Raji (cell line): ENCODE measurements at regions not wholly inside any gene's neighbourhood (a gene's known extent, or its start where the extent isn't known, plus 50 kb on each side); places are given as distances from the start of the nearest gene placed in this dataset.

Experiments used
- POLR2A ChIP-seq: IDR thresholded peaks from 2 replicates; pipeline ENCODE4 v1.6.1; 2011; ENCODE audit warnings: low read depth, low read length, control low read depth; ENCODE audit not compliant: insufficient read depth

GRCh38 chr22:48093981-48094380 lies 1331.5 kb downstream of the TBC1D22A start:
- TF ChIP-seq POLR2A, result no peak

DNA sequence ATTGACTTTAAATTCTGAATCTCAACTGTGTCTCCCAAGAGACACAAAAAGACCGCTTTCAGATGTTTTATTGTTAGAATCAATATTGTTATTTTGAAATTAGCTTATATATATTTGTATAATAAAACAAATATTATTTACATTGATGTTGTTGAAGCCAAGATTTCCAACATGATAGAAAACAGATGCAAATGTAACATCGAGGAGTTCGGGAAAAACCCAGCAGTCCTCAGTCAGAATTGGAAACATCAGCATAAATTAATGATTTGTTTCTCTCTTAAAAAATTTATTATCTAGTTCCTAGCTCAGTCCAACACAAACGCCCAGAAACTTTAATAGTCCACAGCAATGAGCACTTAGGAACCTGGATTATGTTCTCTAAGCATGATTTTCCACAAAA lies 1330.4 kb downstream of the TBC1D22A start:
- no peak for TF ChIP-seq POLR2A

- TF ChIP-seq POLR2A, result no peak
Observed at GRCh38 chr22:48091656-48092223, 1329.3 kb downstream of the TBC1D22A start.

DNA sequence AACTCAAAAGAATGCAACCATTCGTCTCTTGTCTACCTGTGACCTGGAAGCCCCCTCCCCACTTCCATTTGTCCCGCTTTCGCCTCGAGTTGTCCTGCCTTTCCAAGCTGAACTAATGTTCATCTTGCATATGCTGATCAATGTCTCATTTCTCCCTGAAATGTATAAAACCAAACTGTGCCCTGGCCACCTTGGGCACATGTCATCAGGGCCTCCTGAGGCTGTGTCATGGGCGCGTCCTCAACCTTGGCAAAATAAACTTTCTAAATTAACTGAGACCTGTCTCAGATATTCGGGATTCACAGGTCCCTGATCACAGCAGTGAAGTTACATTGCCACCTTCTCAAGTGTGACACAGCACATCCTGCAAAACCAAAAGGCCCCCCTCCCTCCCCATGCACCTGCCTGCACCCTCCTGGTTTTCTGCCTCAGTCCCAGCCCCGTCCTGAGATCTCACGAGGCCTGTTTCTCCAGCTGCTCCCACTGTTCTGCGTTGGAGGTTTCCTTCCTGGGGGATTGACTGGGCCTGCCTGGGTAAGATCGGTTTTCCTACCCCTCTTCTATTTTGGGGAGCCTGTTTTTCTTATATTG lies 1328.7 kb downstream of the TBC1D22A start:
- TF ChIP-seq POLR2A, result no peak

GRCh38 chr22:48090332-48090672 lies 1327.9 kb downstream of the TBC1D22A start:
- TF ChIP-seq POLR2A, result no peak

DNA sequence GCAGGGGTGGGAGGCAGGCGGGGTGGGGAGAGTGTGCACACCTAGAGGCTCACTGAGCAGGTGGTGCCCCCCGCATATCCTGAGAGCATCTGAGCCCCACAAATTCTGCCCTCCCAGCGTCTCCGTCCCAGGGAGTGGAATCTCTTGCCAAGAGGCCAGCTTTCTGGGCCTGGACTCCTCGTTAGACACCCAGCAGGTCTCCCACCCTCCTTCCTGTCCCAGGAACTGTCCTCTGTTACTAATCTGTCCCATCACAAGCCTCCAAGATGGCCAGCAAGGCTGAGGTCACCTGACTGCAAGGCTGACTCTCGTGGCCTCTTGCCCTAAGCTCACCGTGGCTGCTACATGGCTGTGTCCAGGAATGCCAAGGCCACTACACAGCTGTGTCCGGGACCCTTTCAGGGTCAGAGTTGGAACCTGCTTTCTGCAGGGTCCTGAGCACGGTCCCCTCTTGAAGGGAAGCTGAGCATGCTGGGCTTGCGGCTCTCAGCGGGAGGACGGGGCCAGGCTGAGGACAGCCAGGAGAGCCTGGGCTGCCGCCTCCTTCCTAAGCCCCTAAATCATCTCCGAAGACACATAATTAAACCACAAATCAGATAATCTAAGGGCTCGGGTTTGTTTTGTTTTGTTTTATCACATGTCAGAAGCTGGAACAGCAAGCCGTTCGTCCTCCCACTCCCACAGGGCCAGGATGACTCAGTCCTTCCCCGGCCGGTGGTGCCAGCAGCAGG lies 1327.3 kb downstream of the TBC1D22A start:
- no peak for TF ChIP-seq POLR2A

DNA sequence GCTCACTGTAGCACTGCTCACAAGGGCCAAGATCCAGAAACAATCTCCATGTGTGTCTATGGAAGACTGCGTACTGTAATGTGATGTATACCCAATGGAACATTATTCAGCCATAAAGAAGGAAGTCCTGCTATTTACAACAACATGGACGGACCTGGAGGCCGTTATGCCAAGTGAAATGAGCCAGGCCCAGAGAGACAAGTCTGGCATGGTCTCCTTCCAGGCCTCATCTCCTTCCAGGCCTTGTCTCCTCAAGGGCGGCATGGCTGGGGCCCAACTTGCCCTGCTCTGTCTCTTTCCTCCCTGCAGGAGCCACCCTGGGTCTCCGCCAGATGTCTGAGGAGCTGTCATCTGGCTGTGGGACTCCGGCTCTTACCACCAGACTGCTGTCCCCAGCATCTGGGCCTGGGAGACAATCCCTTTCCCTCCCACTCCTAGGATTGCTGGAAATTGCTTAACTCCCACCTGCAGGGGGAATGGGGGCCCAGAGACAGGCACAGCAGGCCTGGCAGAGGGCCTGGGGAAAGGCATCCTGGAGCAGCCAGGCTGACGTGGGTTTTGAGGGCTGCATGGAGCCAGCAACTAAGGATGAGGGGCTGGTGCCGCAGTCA lies 1326.6 kb downstream of the TBC1D22A start:
- no peak for TF ChIP-seq POLR2A

DNA sequence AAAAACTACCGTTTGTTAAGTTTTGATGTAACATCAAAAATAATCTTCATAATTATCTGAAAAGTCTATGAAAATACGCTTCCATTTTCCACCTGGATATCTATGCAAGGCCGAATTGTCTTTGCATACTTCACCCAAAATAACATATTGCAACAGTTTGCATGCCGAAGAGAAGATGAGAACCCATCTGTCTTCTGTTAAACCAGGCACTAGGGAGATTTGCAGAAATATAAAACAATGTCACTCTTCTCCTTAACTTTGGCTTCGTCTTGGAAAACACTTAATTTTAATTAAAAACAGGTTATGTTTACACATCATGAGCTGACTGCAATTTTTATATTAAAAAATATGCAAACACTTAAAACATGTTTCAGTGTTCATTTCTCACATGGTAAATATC lies 1325.8 kb downstream of the TBC1D22A start:
- TF ChIP-seq POLR2A, result no peak

DNA sequence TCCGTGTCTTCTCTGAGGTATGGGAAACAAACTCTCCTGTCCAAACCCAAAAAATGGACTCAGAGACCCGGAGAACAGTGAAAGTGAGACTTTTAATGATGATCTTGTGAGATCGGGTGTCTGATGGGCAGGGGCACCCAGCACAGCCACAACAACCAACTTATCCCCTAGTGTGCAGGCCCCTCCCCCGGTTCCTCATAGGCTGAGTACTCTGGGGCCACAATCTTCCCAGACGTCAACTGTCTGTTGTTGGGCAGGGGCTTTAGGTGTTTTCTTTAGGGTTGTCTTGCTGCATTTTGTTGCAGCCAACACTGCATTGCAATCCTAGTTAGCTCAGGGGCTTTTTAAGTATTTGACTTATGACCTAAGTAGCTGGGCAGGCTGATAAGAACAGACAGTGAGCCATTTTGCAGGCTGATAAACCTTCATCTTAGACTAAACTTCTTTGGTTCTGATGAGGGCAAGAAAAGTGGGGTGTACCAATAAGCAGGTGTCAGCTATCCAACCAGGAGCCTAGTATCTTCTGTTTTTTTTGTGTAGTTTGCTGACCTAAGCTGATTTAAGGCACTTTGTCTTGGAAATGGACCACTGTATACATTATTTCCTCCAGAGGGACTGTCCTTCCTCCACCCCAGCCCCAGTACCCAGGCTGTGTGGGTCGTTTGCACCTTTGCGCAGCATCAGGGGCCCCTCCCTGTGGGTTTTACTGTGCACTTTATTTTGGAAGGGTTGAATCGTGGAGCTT lies 1323.6 kb downstream of the TBC1D22A start:
- no peak for TF ChIP-seq POLR2A

GRCh38 chr22:48084729-48085050 lies 1322.2 kb downstream of the TBC1D22A start:
- TF ChIP-seq POLR2A, result no peak

DNA sequence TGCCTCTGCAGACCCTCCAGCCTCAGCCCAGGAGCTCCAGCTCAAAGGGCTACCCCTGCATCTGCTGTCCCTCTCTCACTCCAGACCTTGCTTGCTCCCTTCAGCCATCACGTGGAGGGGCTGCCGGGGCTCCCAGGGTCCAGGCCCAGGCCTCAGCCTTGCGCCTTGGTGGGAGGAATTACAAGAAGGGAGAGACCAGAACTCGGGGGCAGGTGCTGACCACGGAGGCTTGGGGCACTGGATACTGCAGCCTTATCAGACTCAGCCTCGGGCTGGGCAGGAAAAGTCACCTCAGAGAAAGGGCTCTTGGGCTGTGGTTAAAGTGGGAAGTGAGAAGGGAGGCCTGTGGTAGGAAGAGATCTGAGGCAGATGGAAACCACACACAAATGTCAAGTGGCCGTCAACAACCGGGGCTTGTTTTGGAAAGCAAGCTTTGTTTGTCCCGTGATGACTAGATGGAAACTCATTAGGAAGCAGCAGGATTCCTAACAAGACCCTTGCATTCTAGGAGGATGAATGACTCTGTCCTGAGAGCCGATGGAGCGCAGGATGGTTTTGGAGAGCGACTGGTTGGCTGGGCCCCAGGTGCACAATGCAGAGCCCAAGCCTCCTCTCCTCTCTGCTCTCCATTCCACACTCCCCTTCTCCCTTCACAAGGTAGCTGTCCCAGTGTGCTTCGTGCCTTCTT lies 1321.7 kb downstream of the TBC1D22A start:
- no peak for TF ChIP-seq POLR2A

DNA sequence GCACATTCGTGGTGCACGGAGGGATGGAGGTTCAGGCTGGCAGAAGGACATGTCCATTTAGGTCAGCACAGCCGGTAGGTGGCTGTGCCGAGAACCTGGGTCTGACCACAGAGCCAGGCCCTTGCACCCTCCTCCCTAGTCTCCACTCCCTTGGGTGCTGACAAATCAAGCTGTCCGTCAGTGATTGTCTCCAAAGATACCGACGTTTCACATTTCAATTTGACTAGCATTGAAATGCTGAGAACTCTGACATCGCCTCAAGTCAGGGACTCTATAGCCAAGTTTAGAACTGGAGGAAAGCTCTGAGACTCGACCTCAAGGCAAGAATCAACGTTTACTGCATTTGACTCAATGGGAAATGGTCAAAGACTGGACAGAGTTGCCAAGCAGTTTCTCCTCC lies 1321.1 kb downstream of the TBC1D22A start:
- no peak for TF ChIP-seq POLR2A

DNA sequence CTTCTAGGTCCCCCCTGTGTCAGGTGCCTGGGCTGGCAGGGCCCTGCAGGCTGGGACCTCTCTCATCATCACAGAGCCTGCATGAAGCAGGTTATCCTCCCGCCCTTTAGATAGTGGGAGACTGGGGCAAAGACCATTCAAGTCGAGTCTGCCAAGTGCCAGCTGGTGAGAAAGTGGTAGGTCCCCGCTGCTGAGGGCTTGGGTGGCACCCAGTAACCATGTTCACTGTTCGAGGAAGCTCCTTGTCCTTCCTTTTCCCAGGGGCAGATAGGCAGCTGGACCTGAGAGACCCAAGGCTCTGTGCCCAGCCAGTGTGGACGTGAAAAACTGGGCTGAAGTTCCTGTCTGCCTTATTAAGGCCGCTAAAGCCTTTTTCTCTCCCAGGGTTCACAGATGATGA lies 1319.8 kb downstream of the TBC1D22A start:
- TF ChIP-seq POLR2A, result no peak

DNA sequence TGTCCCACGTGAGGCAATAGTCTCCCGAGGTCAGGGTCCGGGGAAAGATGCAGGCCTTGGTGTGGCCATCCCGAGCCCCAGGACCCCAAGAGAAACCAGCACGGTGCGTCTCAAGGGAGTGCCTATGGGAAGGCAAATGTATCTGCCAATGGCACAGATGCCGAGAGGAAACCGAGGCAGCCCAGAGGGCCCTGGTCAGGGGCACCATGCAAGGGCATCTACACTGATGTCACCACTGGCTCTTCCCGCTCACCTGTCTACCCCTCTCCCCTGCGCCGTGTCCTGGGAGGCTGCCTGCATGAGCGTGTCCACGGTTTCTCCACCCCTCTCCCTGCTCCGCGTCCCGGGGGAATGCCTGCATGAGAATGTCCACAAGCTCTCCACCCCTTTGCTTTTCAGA lies 1318.8 kb downstream of the TBC1D22A start:
- TF ChIP-seq POLR2A, result no peak

GRCh38 chr22:48080316-48081165 lies 1318.1 kb downstream of the TBC1D22A start:
- no peak for TF ChIP-seq POLR2A
